SK-N-SH treated with all-trans-retinoic acid at 6 μM for 48 hours (cell line): ENCODE measurements at regions not wholly inside any gene's neighbourhood (a gene's known extent, or its start where the extent isn't known, plus 50 kb on each side); places are given as distances from the start of the nearest gene placed in this dataset.

Experiments
- ATAC-seq: fragments of 200-7000 bp; cut with Tn5 transposase; 3 replicates; pipeline ENCODE4 v1.9.1; 2020; ENCODE audit warnings: mild to moderate bottlenecking, moderate library complexity
- ARNTL ChIP-seq: fragments of 450-650 bp; formaldehyde crosslinking; IDR thresholded peaks from 2 replicates; pipeline ENCODE4 v1.5.0; 2020; ENCODE audit warnings: low read depth, mild to moderate bottlenecking, moderate library complexity, borderline replicate concordance
- BACH2 ChIP-seq: fragments of 250-450 bp; sonication (Bioruptor Pico); IDR thresholded peaks from 2 replicates; pipeline ENCODE4 v1.9.0; 2021; ENCODE audit warnings: mild to moderate bottlenecking, borderline replicate concordance
- ESRRG ChIP-seq: fragments of 250-450 bp; sonication (Bioruptor Pico); IDR thresholded peaks from 2 replicates; pipeline ENCODE4 v1.6.1; 2021; ENCODE audit warnings: mild to moderate bottlenecking
- GLIS3 ChIP-seq: fragments of 250-450 bp; sonication (Bioruptor Pico); IDR thresholded peaks from 2 replicates; pipeline ENCODE4 v1.5.0; 2020; ENCODE audit warnings: mild to moderate bottlenecking, moderate library complexity
- OSR1 ChIP-seq: fragments of 250-450 bp; sonication (Bioruptor Pico); IDR thresholded peaks from 2 replicates; pipeline ENCODE4 v1.8.0; 2022; ENCODE audit warnings: moderate library complexity, mild to moderate bottlenecking, inconsistent platforms
- PPARA ChIP-seq: fragments of 250-450 bp; sonication (Bioruptor Pico); IDR thresholded peaks from 2 replicates; pipeline ENCODE4 v1.5.0; 2020; ENCODE audit warnings: mild to moderate bottlenecking, borderline replicate concordance
- RARB ChIP-seq: fragments of 250-450 bp; sonication (Bioruptor Pico); IDR thresholded peaks from 2 replicates; pipeline ENCODE4 v1.8.0; 2021; ENCODE audit warnings: mild to moderate bottlenecking, moderate library complexity
- SNAI2 ChIP-seq: fragments of 250-450 bp; sonication (Bioruptor Pico); IDR thresholded peaks from 2 replicates; pipeline ENCODE4 v1.5.0; 2020; ENCODE audit warnings: mild to moderate bottlenecking, moderate library complexity
- TCF4 ChIP-seq: fragments of 250-450 bp; sonication (Bioruptor Pico); IDR thresholded peaks from 2 replicates; pipeline ENCODE4 v1.8.0; 2021; ENCODE audit warnings: mild to moderate bottlenecking, moderate library complexity, borderline replicate concordance
- TOX ChIP-seq: fragments of 250-450 bp; sonication (Bioruptor Pico); IDR thresholded peaks from 2 replicates; pipeline ENCODE4 v1.8.0; 2021; ENCODE audit warnings: mild to moderate bottlenecking, moderate library complexity, borderline replicate concordance
- ZC3H10 ChIP-seq: fragments of 250-450 bp; sonication (Bioruptor Pico); IDR thresholded peaks from 2 replicates; pipeline ENCODE4 v1.5.1; 2021; ENCODE audit warnings: mild to moderate bottlenecking, moderate library complexity
- ZFP3 ChIP-seq: fragments of 250-450 bp; sonication (Bioruptor Pico); IDR thresholded peaks from 2 replicates; pipeline ENCODE4 v1.5.0; 2020; ENCODE audit warnings: mild to moderate bottlenecking, moderate library complexity
- ZFP30 ChIP-seq: fragments of 450-650 bp; formaldehyde crosslinking; IDR thresholded peaks from 2 replicates; pipeline ENCODE4 v1.5.0; 2022; ENCODE audit warnings: mild to moderate bottlenecking, moderate library complexity
- ZNF565 ChIP-seq: fragments of 450-650 bp; formaldehyde crosslinking; conservative IDR thresholded peaks from 2 replicates; pipeline ENCODE4 v1.5.0; 2020; ENCODE audit warnings: low read depth, mild to moderate bottlenecking, moderate library complexity
- ZNF70 ChIP-seq: fragments of 450-650 bp; formaldehyde crosslinking; IDR thresholded peaks from 2 replicates; pipeline ENCODE4 v1.5.0; 2020; ENCODE audit warnings: mild to moderate bottlenecking, moderate library complexity
- ZNF8 ChIP-seq: fragments of 450-650 bp; formaldehyde crosslinking; IDR thresholded peaks from 2 replicates; pipeline ENCODE4 v1.5.0; 2020; ENCODE audit warnings: mild to moderate bottlenecking, moderate library complexity
- TF ChIP-seq, protein P1 (sequence below): fragments of 250-450 bp; sonication (Bioruptor Pico); IDR thresholded peaks from 2 replicates; pipeline ENCODE4 v1.5.0; 2020; ENCODE audit warnings: mild to moderate bottlenecking, moderate library complexity
- TF ChIP-seq, protein P2 (sequence below): fragments of 250-450 bp; sonication (Bioruptor Pico); IDR thresholded peaks from 2 replicates; pipeline ENCODE4 v1.5.1; 2020; ENCODE audit warnings: low read depth, mild to moderate bottlenecking, moderate library complexity
- TF ChIP-seq, protein P3 (sequence below): fragments of 250-450 bp; sonication (Bioruptor Pico); IDR thresholded peaks from 2 replicates; pipeline ENCODE4 v1.8.0; 2020; ENCODE audit warnings: mild to moderate bottlenecking, moderate library complexity, borderline replicate concordance
- TF ChIP-seq, protein P4 (sequence below): fragments of 250-450 bp; sonication (Bioruptor Pico); IDR thresholded peaks from 2 replicates; pipeline ENCODE4 v1.8.0; 2021; ENCODE audit warnings: low read depth, mild to moderate bottlenecking, moderate library complexity, borderline replicate concordance
- TF ChIP-seq, protein P5 (sequence below): fragments of 250-450 bp; sonication (Bioruptor Pico); IDR thresholded peaks from 2 replicates; pipeline ENCODE4 v1.5.1; 2021; ENCODE audit warnings: mild to moderate bottlenecking, moderate library complexity

DNA sequence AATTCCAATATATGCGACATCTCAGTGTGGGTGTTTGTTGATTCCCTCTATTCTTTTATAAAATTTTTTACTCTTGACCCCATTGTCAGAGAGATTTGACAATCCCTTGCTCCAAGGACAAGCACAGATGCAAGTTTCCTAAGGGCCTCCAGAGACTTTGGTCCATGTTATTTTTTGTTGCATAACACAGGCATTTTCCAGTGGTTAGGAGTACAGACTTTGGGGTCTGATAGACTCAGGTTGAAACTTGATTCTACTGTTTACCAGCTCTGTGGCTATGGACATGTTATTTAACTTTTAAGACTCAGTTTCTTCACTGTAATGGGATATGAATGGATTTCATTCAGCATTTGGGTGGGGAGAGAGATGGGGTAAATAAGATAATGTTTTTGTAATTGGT, 361.3 kb downstream of the ENC1 start:
- no peak for TF ChIP-seq TOX (CRISPR knock-in tag)
- no peak for TF ChIP-seq GLIS3 (CRISPR knock-in tag)
- TF ChIP-seq ZC3H10 (CRISPR knock-in tag): no peak
- TF ChIP-seq, protein P1, sequence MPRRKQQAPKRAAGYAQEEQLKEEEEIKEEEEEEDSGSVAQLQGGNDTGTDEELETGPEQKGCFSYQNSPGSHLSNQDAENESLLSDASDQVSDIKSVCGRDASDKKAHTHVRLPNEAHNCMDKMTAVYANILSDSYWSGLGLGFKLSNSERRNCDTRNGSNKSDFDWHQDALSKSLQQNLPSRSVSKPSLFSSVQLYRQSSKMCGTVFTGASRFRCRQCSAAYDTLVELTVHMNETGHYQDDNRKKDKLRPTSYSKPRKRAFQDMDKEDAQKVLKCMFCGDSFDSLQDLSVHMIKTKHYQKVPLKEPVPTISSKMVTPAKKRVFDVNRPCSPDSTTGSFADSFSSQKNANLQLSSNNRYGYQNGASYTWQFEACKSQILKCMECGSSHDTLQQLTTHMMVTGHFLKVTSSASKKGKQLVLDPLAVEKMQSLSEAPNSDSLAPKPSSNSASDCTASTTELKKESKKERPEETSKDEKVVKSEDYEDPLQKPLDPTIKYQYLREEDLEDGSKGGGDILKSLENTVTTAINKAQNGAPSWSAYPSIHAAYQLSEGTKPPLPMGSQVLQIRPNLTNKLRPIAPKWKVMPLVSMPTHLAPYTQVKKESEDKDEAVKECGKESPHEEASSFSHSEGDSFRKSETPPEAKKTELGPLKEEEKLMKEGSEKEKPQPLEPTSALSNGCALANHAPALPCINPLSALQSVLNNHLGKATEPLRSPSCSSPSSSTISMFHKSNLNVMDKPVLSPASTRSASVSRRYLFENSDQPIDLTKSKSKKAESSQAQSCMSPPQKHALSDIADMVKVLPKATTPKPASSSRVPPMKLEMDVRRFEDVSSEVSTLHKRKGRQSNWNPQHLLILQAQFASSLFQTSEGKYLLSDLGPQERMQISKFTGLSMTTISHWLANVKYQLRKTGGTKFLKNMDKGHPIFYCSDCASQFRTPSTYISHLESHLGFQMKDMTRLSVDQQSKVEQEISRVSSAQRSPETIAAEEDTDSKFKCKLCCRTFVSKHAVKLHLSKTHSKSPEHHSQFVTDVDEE (CRISPR knock-in tag): no peak
- TF ChIP-seq SNAI2 (CRISPR knock-in tag): no peak
- TF ChIP-seq ZNF8 (CRISPR knock-in tag): no peak
- TF ChIP-seq, protein P2, sequence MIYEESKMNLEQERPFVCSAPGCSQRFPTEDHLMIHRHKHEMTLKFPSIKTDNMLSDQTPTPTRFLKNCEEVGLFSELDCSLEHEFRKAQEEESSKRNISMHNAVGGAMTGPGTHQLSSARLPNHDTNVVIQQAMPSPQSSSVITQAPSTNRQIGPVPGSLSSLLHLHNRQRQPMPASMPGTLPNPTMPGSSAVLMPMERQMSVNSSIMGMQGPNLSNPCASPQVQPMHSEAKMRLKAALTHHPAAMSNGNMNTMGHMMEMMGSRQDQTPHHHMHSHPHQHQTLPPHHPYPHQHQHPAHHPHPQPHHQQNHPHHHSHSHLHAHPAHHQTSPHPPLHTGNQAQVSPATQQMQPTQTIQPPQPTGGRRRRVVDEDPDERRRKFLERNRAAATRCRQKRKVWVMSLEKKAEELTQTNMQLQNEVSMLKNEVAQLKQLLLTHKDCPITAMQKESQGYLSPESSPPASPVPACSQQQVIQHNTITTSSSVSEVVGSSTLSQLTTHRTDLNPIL (CRISPR knock-in tag): no peak
- TF ChIP-seq ZFP3 (CRISPR knock-in tag): no peak
- no peak for TF ChIP-seq RARB (CRISPR knock-in tag)
- no peak for TF ChIP-seq ARNTL (CRISPR knock-in tag)
- no peak for ATAC-seq

DNA sequence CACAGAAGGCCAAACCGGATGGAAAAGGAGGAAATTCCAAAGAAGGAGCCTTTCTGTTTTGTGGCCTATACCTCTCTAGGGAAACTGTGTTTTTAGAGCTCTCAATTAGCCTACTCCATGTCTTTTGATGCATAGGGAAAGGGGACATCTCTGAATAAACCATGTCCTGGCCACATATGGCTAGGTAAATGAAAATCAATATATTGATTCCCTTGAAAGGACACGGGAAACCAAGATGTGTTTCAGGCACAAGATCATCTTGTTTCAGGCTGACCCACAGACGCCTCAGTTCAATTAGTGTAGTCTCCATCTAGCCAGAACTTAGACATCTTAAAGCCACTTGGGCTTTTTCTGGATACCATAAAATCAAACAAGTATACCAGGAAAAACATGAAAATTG, 363.1 kb downstream of the ENC1 start:
- TF ChIP-seq SNAI2 (CRISPR knock-in tag) (no peak), ZNF8 (CRISPR knock-in tag) (no peak), TCF4 (no peak)
- TF ChIP-seq, protein P2 (CRISPR knock-in tag): no peak

DNA sequence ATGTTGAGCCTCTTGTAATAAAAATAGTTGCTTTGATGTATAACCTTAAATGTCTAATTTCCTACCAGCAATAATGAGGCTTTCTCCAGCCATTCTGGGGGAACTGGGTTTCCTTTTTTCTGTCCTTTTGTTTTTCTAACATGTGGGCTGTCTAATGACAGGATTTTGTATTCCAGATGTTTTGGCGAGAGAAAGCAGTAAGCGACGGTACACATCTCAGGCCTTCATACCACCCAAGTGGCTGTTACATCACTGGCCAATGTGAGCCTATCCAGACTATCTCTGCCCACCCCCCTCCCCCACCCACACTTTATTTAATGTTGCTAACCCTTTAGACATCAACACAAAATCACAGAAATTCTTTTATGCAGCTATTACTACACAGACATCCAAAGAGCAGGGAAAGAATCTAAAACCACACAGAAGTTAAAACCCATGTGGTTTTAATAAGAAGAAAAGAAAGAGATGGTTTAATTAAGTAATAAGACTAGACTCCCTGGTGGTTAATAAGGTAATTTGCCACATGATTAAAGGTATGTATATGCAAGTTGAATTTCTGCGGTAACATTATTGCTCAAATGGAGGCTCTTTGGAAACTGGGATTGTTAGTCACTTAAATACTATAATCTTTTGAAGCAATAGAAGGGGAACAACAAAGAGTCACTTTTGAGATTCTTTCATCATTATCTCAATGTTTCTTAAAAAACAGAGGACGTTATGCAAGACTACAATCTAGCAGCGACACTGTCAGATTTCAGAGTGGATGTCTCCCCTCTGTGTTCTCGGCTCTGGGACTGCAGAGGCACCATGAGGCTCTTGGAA, 365.1 kb downstream of the ENC1 start:
- no peak for ATAC-seq
- TF ChIP-seq ZFP30 (CRISPR knock-in tag): no peak
- no peak for TF ChIP-seq ZNF8 (CRISPR knock-in tag)
- TF ChIP-seq, protein P1 (CRISPR knock-in tag): no peak
- TF ChIP-seq, protein P3, sequence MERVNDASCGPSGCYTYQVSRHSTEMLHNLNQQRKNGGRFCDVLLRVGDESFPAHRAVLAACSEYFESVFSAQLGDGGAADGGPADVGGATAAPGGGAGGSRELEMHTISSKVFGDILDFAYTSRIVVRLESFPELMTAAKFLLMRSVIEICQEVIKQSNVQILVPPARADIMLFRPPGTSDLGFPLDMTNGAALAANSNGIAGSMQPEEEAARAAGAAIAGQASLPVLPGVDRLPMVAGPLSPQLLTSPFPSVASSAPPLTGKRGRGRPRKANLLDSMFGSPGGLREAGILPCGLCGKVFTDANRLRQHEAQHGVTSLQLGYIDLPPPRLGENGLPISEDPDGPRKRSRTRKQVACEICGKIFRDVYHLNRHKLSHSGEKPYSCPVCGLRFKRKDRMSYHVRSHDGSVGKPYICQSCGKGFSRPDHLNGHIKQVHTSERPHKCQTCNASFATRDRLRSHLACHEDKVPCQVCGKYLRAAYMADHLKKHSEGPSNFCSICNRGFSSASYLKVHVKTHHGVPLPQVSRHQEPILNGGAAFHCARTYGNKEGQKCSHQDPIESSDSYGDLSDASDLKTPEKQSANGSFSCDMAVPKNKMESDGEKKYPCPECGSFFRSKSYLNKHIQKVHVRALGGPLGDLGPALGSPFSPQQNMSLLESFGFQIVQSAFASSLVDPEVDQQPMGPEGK (CRISPR knock-in tag): no peak
- TF ChIP-seq TCF4: no peak
- no peak for TF ChIP-seq BACH2 (CRISPR knock-in tag)
- TF ChIP-seq ESRRG (CRISPR knock-in tag): no peak
- no peak for TF ChIP-seq ARNTL (CRISPR knock-in tag)
- no peak for TF ChIP-seq ZC3H10 (CRISPR knock-in tag)
- TF ChIP-seq TOX (CRISPR knock-in tag): no peak
- no peak for TF ChIP-seq SNAI2 (CRISPR knock-in tag)
- TF ChIP-seq OSR1 (CRISPR knock-in tag): no peak
- TF ChIP-seq, protein P4, sequence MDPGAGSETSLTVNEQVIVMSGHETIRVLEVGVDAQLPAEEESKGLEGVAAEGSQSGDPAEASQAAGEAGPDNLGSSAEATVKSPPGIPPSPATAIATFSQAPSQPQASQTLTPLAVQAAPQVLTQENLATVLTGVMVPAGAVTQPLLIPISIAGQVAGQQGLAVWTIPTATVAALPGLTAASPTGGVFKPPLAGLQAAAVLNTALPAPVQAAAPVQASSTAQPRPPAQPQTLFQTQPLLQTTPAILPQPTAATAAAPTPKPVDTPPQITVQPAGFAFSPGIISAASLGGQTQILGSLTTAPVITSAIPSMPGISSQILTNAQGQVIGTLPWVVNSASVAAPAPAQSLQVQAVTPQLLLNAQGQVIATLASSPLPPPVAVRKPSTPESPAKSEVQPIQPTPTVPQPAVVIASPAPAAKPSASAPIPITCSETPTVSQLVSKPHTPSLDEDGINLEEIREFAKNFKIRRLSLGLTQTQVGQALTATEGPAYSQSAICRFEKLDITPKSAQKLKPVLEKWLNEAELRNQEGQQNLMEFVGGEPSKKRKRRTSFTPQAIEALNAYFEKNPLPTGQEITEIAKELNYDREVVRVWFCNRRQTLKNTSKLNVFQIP: no peak
- TF ChIP-seq ZFP3 (CRISPR knock-in tag): no peak
- no peak for TF ChIP-seq ZNF70 (CRISPR knock-in tag)
- TF ChIP-seq ZNF565 (CRISPR knock-in tag): no peak
- TF ChIP-seq, protein P5, sequence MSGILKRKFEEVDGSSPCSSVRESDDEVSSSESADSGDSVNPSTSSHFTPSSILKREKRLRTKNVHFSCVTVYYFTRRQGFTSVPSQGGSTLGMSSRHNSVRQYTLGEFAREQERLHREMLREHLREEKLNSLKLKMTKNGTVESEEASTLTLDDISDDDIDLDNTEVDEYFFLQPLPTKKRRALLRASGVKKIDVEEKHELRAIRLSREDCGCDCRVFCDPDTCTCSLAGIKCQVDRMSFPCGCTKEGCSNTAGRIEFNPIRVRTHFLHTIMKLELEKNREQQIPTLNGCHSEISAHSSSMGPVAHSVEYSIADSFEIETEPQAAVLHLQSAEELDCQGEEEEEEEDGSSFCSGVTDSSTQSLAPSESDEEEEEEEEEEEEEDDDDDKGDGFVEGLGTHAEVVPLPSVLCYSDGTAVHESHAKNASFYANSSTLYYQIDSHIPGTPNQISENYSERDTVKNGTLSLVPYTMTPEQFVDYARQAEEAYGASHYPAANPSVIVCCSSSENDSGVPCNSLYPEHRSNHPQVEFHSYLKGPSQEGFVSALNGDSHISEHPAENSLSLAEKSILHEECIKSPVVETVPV (CRISPR knock-in tag): no peak
- TF ChIP-seq GLIS3 (CRISPR knock-in tag): no peak
- no peak for TF ChIP-seq RARB (CRISPR knock-in tag)
- TF ChIP-seq PPARA (CRISPR knock-in tag): no peak
- TF ChIP-seq, all 23 proteins: peak for 0

More for the DNA sequence above, 363.1 kb downstream of the ENC1 start:
- no peak for ATAC-seq
